ENCODE measurements at regions not wholly inside any gene's neighbourhood (a gene's known extent, or its start where the extent isn't known, plus 50 kb on each side); places are given as distances from the start of the nearest gene placed in this dataset.

- no peak overlapping the region for H3K27ac ChIP-seq (ENCODE audit: control insufficient read depth, insufficient read depth, low read length)
- H3K9ac ChIP-seq (ENCODE audit: control insufficient read depth, extremely low read depth, insufficient read depth, low read length) = no peak overlapping the region
- no peaks in the 10 kb centered on the region for H3K9me1 ChIP-seq (ENCODE audit: control insufficient read depth, extremely low read depth, insufficient read depth, low read length)
- dilution Hi-C loops (cut with MboI; ENCODE audit: extremely low pct_ligation_motif_present, low sequenced_read_pairs) = no loop called here
- no peaks in the 10 kb centered on the region for H3K9me3 ChIP-seq (ENCODE audit: control insufficient read depth, low read depth, low read length)
- H3K79me2 ChIP-seq (ENCODE audit: control insufficient read depth, insufficient read depth, low read length) = no peaks in the 10 kb centered on the region
- H2AFZ ChIP-seq (ENCODE audit: control insufficient read depth, low read length) = no peak overlapping the region
- no peak overlapping the region for H3K4me3 ChIP-seq (ENCODE audit: control insufficient read depth in 2 of 3, extremely low read depth in 1 of 3, insufficient read depth in 2 of 3, low read depth in 1 of 3, low read length in 3 of 3)
- H3K4me1 ChIP-seq (ENCODE audit: control insufficient read depth, extremely low read depth, insufficient read depth, low read length) = no peaks in the 10 kb centered on the region
- no peak overlapping the region for H3K4me2 ChIP-seq (ENCODE audit: control insufficient read depth, extremely low read depth, insufficient read depth, low read depth, low read length)
- H3K27me3 ChIP-seq (ENCODE audit: control insufficient read depth, extremely low read depth, insufficient read depth, low read length) = no peaks in the 10 kb centered on the region
- FAIRE-seq = no peak
- no peaks in the 10 kb centered on the region for H4K20me1 ChIP-seq (ENCODE audit: control insufficient read depth, extremely low read depth, insufficient read depth, low read length)
- no peaks in the 10 kb centered on the region for H3K36me3 ChIP-seq (ENCODE audit: control insufficient read depth in 2 of 2, extremely low read depth in 1 of 2, insufficient read depth in 2 of 2, low read length in 2 of 2)
- TF ChIP-seq CTCF (optimal IDR thresholded peaks at IDR 0.05 in 1 of 3, IDR thresholded peaks at IDR 0.05 in 1 of 3, conservative IDR thresholded peaks at IDR 0.05 in 1 of 3; ENCODE audit: extremely low read depth in 1 of 3, insufficient read depth in 2 of 3, low read length in 3 of 3) (no peak), EZH2 (IDR thresholded peaks at IDR 0.05; ENCODE audit: low read length) (no peak)
- DNase-seq (ENCODE audit: low read depth, low spot score) = no peak
Observed at GRCh38 chr12:98262902-98263301, 252.5 kb upstream of the TMPO start.

- H3K4me2 ChIP-seq (ENCODE audit: control insufficient read depth, extremely low read depth, insufficient read depth, low read depth, low read length) = no peak overlapping the region
- H3K36me3 ChIP-seq (ENCODE audit: control insufficient read depth in 2 of 2, extremely low read depth in 1 of 2, insufficient read depth in 2 of 2, low read length in 2 of 2) = no peaks in the 10 kb centered on the region
- H3K79me2 ChIP-seq (ENCODE audit: control insufficient read depth, insufficient read depth, low read length) = no peaks in the 10 kb centered on the region
- DNase-seq (ENCODE audit: low read depth, low spot score) (no peak), FAIRE-seq (no peak)
- no peak overlapping the region for H3K4me3 ChIP-seq (ENCODE audit: control insufficient read depth in 2 of 3, extremely low read depth in 1 of 3, insufficient read depth in 2 of 3, low read depth in 1 of 3, low read length in 3 of 3)
- H3K4me1 ChIP-seq (ENCODE audit: control insufficient read depth, extremely low read depth, insufficient read depth, low read length) = no peaks in the 10 kb centered on the region
- no peak overlapping the region for H3K9ac ChIP-seq (ENCODE audit: control insufficient read depth, extremely low read depth, insufficient read depth, low read length)
- H3K27me3 ChIP-seq (ENCODE audit: control insufficient read depth, extremely low read depth, insufficient read depth, low read length) = no peaks in the 10 kb centered on the region
- TF ChIP-seq CTCF (optimal IDR thresholded peaks at IDR 0.05 in 1 of 3, IDR thresholded peaks at IDR 0.05 in 1 of 3, conservative IDR thresholded peaks at IDR 0.05 in 1 of 3; ENCODE audit: extremely low read depth in 1 of 3, insufficient read depth in 2 of 3, low read length in 3 of 3) (no peak), EZH2 (IDR thresholded peaks at IDR 0.05; ENCODE audit: low read length) (no peak)
- H4K20me1 ChIP-seq (ENCODE audit: control insufficient read depth, extremely low read depth, insufficient read depth, low read length) = no peaks in the 10 kb centered on the region
- no peak overlapping the region for H2AFZ ChIP-seq (ENCODE audit: control insufficient read depth, low read length)
- H3K9me3 ChIP-seq (ENCODE audit: control insufficient read depth, low read depth, low read length) = no peaks in the 10 kb centered on the region
- H3K9me1 ChIP-seq (ENCODE audit: control insufficient read depth, extremely low read depth, insufficient read depth, low read length) = no peaks in the 10 kb centered on the region
- H3K27ac ChIP-seq (ENCODE audit: control insufficient read depth, insufficient read depth, low read length) = no peak overlapping the region
- dilution Hi-C loops (cut with MboI; ENCODE audit: extremely low pct_ligation_motif_present, low sequenced_read_pairs) = no loop called here
Observed at GRCh38 chr12:98274430-98275130, 240.8 kb upstream of the TMPO start.

Measured in keratinocyte (primary cell).